ENCODE measurements at regions not wholly inside any gene's neighbourhood (a gene's known extent, or its start where the extent isn't known, plus 50 kb on each side); places are given as distances from the start of the nearest gene placed in this dataset.
A peak's percentile ranks its signal among the peaks of the same experiment; 100 is the strongest.

- DNase-seq (ENCODE audit: low read depth), result no peak
Measured at GRCh38 chr5:56515011-56515410, 281.9 kb upstream of the ANKRD55 start.

GRCh38 chr5:56514245-56514644 is 281.1 kb upstream of the ANKRD55 start:
- DNase-seq (ENCODE audit: low read depth), result no peak

GRCh38 chr5:56513141-56513540 is 280.0 kb upstream of the ANKRD55 start:
- no peak for DNase-seq (ENCODE audit: low read depth)

- DNase-seq (ENCODE audit: low read depth), result no peak
Measured at GRCh38 chr5:56512313-56512996, 279.3 kb upstream of the ANKRD55 start.

GRCh38 chr5:56511326-56511841 is 278.3 kb upstream of the ANKRD55 start:
- no peak for DNase-seq (ENCODE audit: low read depth)

- no peak for DNase-seq (ENCODE audit: low read depth)
Measured at GRCh38 chr5:56508249-56508648, 275.1 kb upstream of the ANKRD55 start.

- no peak for DNase-seq (ENCODE audit: low read depth)
Measured at GRCh38 chr5:56507351-56507930, 274.3 kb upstream of the ANKRD55 start.

GRCh38 chr5:56506211-56506965 is 273.3 kb upstream of the ANKRD55 start:
- DNase-seq (ENCODE audit: low read depth), result no peak

- DNase-seq (ENCODE audit: low read depth), result no peak
Measured at GRCh38 chr5:56503929-56504328, 270.8 kb upstream of the ANKRD55 start.

GRCh38 chr5:56501781-56502557 is 268.8 kb upstream of the ANKRD55 start:
- DNase-seq (ENCODE audit: low read depth), result no peak

GRCh38 chr5:56499901-56500300 is 266.8 kb upstream of the ANKRD55 start:
- no peak for DNase-seq (ENCODE audit: low read depth)

GRCh38 chr5:56499491-56499890 is 266.4 kb upstream of the ANKRD55 start:
- DNase-seq (ENCODE audit: low read depth), result no peak

- DNase-seq (ENCODE audit: low read depth), result no peak
Measured at GRCh38 chr5:56498759-56499395, 265.7 kb upstream of the ANKRD55 start.

- DNase-seq (ENCODE audit: low read depth), result no peak
Measured at GRCh38 chr5:56496581-56497063, 263.5 kb upstream of the ANKRD55 start.

GRCh38 chr5:56494300-56494731 is 261.2 kb upstream of the ANKRD55 start:
- peak; percentile 36 for DNase-seq (ENCODE audit: low read depth)

GRCh38 chr5:56493766-56494165 is 260.6 kb upstream of the ANKRD55 start:
- DNase-seq (ENCODE audit: low read depth), result no peak

- DNase-seq (ENCODE audit: low read depth), result no peak
Measured at GRCh38 chr5:56493308-56493707, 260.2 kb upstream of the ANKRD55 start.

- DNase-seq (ENCODE audit: low read depth), result no peak
Measured at GRCh38 chr5:56492812-56493211, 259.7 kb upstream of the ANKRD55 start.

- DNase-seq (ENCODE audit: low read depth), result no peak
Measured at GRCh38 chr5:56490971-56491468, 257.9 kb upstream of the ANKRD55 start.

GRCh38 chr5:56489272-56489671 is 256.1 kb upstream of the ANKRD55 start:
- DNase-seq (ENCODE audit: low read depth), result no peak

GRCh38 chr5:56487528-56488115 is 254.5 kb upstream of the ANKRD55 start:
- no peak for DNase-seq (ENCODE audit: low read depth)
